ENCODE measurements at regions not wholly inside any gene's neighbourhood (a gene's known extent, or its start where the extent isn't known, plus 50 kb on each side); places are given as distances from the start of the nearest gene placed in this dataset.
A peak's percentile ranks its signal among the peaks of the same experiment; 100 is the strongest.
"Not testable (repeated sequence)": the region's sequence is repeated elsewhere in the genome, so short reads cannot be mapped to it uniquely, and the experiment has no call there.

DNA sequence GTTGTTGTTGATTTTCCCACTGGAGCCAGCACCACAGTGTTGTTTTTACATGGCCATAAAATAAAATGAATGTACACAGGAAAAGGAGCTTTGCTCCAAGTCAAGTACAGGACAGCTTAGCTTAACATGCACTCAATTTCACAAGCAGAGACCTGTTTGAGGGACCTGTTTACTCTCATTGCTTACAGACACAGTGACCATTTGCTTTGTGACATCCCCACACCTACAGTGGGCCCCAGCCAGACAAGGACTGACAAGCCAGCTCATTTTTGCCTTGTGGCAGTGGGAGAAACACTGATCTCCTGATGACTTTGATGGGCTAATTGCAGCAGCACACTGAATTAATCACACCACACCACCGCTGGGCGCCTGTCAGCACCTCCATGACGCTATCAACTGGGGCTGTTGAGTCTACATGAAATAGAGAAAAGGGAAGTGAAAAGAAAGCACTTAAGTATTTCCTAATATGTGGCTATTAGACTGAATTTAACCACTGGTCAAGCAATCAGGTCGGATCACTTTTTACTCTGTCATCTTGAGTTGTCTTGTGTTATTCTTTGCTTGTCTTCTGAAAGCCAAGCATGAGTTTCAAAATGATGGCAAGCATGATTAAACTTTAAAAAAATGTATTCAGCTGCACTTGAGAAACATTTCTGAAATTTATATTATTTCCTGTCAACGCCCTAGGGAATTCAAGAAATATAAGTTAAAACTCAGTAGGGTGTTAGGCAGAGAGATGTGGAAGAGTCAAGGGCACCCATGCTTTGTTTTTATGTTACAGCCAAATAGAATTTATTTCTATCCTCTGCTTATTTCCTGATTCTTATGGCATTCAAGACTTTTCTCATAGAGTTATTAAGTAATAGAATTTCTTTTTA is 557.7 kb downstream of the RAB28 start:
- no peak for FAIRE-seq

GRCh38 chr4:12924728-12925320 is 559.3 kb downstream of the RAB28 start:
- no peak for FAIRE-seq

GRCh38 chr4:12924253-12924652 is 559.9 kb downstream of the RAB28 start:
- no peak for FAIRE-seq

DNA sequence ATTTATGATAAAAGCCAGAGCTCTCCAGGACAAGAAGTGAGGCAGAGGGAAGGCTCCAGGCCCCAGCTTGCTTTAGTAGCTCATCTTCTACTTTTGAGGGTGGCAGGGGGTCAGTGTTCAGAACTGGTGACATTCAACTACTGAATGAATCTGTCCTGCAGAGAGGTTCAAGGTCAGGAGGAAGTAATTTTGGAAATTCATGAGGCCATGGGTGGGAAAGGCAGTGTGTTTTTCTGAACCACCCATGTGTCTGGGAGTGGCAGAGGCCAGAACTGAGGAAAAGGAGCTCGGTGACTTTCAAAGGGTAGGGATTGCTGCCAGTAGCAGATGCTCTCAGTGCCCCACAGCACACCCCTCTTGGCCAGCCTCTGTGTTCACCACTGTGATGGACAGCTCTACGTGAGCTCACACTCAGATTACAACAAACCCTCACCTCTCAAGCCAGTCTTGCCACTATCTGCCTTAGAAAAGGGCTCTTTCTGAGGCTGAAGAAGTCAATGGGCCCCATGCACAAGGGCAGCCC is 571.2 kb downstream of the RAB28 start:
- no peak for FAIRE-seq

GRCh38 chr4:12911750-12912358 is 572.3 kb downstream of the RAB28 start:
- no peak for FAIRE-seq

GRCh38 chr4:12903640-12904039 is 580.5 kb downstream of the RAB28 start:
- not testable (repeated sequence) for FAIRE-seq

DNA sequence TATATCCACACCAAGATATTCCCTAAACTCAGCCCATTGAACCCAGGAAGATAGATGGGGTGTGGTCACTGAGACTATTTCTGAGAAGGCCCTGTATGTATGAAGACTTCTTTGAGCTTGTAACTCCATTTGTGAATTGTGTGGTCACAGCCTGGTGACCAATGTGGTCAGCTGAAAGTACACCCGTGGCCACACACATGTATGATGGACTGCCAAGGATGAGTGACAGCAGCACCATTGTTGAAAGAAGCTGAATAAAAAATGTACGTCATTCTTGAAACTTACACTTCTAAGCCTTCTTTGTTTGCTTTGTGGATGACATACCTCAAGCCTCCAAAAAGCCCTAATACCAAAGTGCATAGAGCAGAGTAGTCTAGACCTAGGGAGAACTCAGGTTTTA is 581.4 kb downstream of the RAB28 start:
- no peak for FAIRE-seq

- FAIRE-seq = no peak
These were observed 586.2 kb downstream of the RAB28 start for GRCh38 chr4:12897954-12898353.

DNA sequence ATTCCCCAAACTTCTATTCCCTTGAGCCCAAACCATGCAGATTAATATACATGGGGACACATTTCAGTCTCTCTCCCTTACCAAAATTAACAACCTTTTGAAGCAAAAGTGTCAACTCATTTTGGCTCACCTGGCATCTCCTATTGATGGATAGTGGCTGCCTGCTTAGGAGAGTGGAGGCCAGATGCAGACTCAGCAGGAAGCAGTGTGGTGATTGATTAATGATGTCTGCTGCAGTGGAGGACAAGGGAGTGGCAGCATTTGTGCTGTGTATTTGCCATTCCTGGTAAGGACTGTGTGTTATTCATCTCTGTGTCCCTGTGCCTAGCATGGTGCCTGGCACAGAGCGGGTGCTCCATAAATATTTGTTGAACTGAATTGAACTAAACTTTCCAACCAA is 590.1 kb downstream of the RAB28 start:
- no peak for FAIRE-seq

DNA sequence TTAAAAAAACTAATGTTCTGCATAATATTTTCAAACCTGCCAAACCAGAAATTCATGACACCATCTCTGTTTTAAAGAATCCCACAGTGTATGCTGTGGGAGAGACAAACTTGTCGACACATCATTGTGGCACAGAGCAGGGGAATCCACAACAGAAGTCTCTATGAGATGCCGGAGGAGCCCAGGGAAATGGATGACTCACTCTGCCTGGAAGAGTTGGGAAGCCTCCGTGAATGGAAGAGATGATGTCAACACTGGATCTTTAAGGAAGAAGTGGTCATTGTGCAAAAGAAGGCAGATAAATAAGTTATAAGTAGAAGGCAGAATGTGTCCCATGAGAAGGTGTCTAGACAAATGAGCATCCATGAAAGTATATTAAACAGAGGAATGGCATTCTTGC is 595.1 kb downstream of the RAB28 start:
- FAIRE-seq = no peak

DNA sequence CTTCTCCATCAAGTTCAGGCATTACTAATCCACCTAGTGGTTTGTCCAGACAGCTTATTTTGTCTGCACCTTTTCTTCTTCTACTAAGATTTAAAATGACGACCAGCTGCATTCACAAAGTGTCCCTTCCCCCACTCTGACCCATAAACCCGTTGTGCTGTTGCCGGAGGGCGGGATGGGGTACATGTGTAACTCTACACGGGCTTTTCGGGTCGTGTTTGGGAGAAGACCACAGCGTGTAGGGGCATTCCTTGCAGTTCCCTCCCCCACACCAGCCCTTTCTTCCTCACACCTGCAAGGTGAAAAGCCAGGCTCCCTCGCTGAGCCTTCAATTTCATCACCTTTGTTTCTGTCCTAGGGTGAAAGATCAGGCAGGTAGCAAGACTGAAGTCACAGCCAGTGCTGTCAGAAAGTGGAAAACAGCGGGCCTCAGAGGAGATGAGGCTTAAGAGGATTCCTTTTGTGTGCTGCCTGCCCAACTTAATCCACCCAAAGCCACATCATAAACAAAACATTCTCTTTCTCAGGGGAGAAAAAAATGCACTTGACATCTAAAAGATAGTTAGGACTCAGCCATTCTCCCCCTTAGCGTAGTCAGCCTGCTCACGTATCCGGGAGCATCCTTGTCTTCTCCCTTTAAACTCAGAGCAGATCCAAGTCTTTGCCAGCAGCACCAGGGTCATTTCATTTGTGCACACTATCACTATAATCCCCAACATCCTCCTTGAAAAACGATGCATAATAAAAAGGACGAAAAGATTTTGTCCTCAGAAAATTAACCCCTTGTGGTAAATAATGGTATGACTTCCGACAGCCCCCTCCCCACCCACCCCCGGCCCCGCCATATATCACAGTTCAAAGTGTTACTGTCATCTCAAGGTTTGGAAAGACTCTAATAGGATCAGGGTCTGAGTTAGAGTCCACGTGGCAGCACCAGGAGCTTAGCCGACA is 599.0 kb downstream of the RAB28 start:
- FAIRE-seq = no peak

- no peak for FAIRE-seq
These were observed 602.1 kb downstream of the RAB28 start for GRCh38 chr4:12881945-12882584.

DNA sequence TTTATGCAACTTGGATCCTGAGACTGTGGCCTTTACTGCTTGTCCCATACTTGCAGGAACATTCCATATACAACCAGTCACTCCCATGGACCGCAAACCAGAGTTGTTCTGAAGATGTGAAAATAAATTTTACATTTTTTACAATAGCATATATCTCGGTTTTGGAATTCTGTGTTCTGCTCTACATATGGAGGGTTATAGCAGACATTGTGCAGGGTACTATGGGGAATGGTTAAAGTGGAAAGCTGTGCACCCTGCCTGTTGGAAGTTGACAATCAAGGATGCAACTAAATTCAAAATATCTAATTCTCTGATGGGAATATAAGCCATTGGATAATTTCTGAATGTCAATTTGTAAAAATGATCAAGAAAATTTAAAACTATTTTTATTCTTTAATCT is 603.3 kb downstream of the RAB28 start:
- no peak for FAIRE-seq

GRCh38 chr4:12879496-12879895 is 604.6 kb downstream of the RAB28 start:
- FAIRE-seq = no peak

GRCh38 chr4:12875640-12876243 is 608.4 kb downstream of the RAB28 start:
- no peak for FAIRE-seq

DNA sequence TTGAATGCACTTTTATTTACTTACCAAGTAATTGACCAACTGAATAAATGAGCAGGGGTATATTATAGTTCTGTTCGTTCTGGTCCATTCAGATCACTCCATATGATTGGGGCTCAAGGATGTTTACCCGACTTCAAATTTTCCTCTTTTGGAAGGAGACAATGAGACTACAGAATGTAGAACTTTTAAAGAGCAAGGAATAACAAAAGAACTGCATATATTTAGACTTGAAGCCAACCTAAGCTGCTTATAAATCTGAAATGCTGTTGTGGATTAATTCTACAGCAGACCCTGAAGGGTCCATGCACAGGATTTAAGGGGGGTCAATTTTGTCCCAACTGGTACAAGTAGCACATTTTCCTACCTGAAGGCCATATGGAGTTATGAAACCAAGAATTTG is 610.8 kb downstream of the RAB28 start:
- no peak for FAIRE-seq

DNA sequence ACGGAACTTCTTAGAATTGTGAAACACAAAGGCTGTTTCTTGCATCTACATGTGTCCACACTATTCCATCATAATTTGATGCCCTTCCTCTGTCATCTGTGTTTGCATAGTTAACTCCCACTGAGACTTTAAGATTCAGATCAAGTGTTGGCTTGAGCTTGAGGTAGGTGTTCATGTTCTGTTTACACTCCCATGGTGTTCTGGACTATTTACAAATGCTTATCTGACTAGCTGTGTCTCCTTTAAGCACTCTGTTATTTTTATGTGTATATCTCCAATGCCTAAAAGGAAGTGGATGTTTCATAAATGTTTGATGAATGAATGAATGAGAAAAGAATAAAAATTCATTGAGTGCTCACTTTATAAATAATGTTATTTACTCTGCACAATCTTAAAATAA is 622.7 kb downstream of the RAB28 start:
- FAIRE-seq = no peak

DNA sequence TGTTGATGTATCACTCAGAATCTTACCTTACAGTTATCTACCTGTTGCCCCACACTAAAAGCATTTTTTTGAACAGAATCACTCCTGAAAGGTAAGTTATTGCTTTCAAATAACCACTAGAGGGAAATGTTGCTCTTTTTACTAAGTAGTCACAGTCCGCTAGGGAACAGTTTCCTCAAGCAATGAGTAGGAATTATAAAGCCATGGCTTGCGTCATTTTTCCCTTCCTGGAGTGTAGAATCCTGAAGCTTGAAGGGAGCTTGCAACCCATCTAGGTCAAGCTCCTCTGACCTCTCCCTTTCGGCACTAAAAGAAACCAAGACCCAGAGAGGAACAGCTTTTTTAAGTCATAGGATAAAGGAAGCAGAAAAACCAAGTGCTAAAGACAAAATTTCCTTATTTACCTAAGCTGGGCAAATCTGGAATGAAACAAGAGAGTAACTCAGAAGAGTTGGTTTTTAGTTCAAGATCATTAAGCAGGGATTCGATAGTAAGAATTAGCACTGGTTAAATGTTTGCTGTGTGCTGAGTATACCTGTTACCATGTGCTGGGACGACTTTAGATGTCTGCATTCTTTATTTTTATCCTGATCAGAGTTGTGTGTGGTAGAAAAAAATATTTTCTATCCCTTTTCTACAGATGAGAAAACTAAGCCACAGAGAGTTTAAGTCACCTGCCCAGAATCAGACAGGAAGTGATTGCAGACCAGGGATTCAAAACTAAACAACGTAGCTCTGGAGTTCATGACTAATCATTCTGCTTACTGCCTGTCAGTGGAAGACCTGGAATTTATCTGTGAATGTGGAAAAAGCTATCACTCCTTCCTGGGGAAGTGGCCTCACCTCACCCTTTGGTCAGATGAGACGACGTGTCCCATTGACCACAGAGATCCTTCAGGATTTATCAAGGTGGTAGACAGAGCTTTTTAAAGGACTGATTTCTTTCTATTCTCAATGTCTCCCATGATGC is 631.5 kb downstream of the RAB28 start:
- FAIRE-seq = peak; percentile 59

DNA sequence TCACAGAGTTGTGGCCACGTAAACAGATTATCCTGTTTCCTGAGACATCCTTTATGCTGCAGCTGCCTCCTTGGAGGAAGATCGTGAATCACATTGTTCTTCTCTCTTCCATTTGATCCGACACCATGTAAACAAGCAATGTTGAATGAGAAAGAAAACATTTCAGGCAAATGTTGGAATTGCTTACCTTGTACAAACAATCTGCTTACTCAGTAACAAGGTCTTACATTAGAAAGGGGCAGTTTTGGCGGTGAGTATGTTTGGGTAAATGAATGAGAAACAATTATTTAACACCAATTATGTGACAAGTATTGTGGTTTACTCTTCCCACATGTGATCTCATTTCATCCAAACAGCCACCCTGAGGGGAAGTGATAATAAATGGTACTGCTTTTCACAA is 637.8 kb downstream of the RAB28 start:
- no peak for FAIRE-seq

DNA sequence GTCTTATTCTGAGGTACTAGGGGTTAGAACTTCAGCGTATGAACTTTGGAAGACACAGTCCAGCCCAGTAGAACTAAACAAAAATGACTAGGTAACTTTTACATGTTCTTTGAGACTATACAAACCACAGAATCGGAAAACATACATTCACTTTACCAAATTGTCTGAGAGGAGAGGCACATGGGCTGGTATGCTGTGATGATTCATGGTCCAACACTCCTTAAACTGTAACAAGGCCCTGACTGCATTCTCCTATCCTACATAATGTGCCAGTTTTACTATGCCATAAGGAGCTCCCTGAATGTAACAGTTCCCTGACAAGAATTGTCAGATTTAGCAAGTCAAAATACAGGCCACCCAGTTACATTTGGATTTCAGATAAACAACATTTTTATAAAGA is 640.0 kb downstream of the RAB28 start:
- FAIRE-seq = no peak

- FAIRE-seq = no peak
These were observed 656.2 kb downstream of the RAB28 start for GRCh38 chr4:12827966-12828365.

Data from G401.6 (cell line).